Neural cell (in vitro differentiated cells): ENCODE measurements at regions not wholly inside any gene's neighbourhood (a gene's known extent, or its start where the extent isn't known, plus 50 kb on each side); places are given as distances from the start of the nearest gene placed in this dataset.

Experiments
- EP300 ChIP-seq: fragments of 450-650 bp; conservative IDR thresholded peaks from 2 replicates; pipeline ENCODE4 v1.6.1; 2014; ENCODE audit warnings: antibody characterized with exemption, mild to moderate bottlenecking, moderate library complexity; ENCODE audit not compliant: poor library complexity, severe bottlenecking
- EZH2 ChIP-seq: fragments of 200-600, 300-800 bp; shearing (Covaris generic), sonication (generic); IDR thresholded peaks from 2 replicates; pipeline ENCODE4 v1.6.1; 2014; ENCODE audit warnings: antibody characterized with exemption, low read length, borderline replicate concordance, mild to moderate bottlenecking; ENCODE audit not compliant: insufficient read depth, poor library complexity, severe bottlenecking
- MXI1 ChIP-seq: fragments of 450-650 bp; conservative IDR thresholded peaks from 2 replicates; pipeline ENCODE4 v1.6.1; 2014; ENCODE audit warnings: antibody characterized with exemption, mild to moderate bottlenecking; ENCODE audit not compliant: poor library complexity, severe bottlenecking
- POLR2AphosphoS5 ChIP-seq: IDR thresholded peaks from 2 replicates; pipeline ENCODE4 v1.6.1; 2012
- RAD21 ChIP-seq: fragments of 450-650 bp; conservative IDR thresholded peaks from 2 replicates; pipeline ENCODE4 v1.6.1; 2014; ENCODE audit warnings: antibody characterized with exemption, mild to moderate bottlenecking, moderate library complexity
- SMC3 ChIP-seq: fragments of 450-650 bp; conservative IDR thresholded peaks from 2 replicates; pipeline ENCODE4 v1.6.1; 2014; ENCODE audit warnings: antibody characterized with exemption, mild to moderate bottlenecking, moderate library complexity; ENCODE audit not compliant: poor library complexity
- TAF1 ChIP-seq: IDR thresholded peaks from 2 replicates; pipeline ENCODE4 v1.6.1; 2012; ENCODE audit warnings: low read depth
- TF ChIP-seq, protein P1 (sequence below): fragments of 450-650 bp; IDR thresholded peaks from 2 replicates; pipeline ENCODE4 v1.5.1; 2014; ENCODE audit warnings: antibody characterized with exemption, mild to moderate bottlenecking, moderate library complexity; ENCODE audit not compliant: poor library complexity, severe bottlenecking
- TF ChIP-seq, protein P2 (sequence below): IDR thresholded peaks from 2 replicates; pipeline ENCODE4 v1.6.1; 2012; ENCODE audit warnings: borderline replicate concordance

DNA sequence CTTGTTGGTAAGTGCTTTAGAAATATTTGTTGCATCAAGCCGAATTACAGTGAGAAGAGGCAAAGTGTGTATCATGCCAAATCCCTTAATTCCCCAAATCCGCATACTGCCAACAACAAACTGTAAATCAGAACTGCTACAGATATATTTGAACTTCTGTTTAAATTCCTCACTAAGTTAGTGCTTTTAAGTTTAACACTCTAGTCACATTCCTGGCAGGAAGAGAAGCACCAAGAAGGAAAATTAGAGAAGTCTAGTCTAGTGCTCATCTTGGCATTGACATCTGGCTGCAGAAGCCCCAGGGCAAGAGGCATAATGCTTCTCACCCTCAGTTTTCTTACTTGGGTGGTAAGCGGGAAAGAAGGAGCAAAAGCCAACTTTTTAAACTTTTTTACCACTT is 343.5 kb downstream of the GPR37 start:
- TF ChIP-seq, protein P1, sequence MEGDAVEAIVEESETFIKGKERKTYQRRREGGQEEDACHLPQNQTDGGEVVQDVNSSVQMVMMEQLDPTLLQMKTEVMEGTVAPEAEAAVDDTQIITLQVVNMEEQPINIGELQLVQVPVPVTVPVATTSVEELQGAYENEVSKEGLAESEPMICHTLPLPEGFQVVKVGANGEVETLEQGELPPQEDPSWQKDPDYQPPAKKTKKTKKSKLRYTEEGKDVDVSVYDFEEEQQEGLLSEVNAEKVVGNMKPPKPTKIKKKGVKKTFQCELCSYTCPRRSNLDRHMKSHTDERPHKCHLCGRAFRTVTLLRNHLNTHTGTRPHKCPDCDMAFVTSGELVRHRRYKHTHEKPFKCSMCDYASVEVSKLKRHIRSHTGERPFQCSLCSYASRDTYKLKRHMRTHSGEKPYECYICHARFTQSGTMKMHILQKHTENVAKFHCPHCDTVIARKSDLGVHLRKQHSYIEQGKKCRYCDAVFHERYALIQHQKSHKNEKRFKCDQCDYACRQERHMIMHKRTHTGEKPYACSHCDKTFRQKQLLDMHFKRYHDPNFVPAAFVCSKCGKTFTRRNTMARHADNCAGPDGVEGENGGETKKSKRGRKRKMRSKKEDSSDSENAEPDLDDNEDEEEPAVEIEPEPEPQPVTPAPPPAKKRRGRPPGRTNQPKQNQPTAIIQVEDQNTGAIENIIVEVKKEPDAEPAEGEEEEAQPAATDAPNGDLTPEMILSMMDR: no peak
- TF ChIP-seq POLR2AphosphoS5 (no peak), EZH2 (no peak), EP300 (no peak), MXI1 (no peak), RAD21 (no peak), SMC3 (no peak), TAF1 (no peak)
- TF ChIP-seq, protein P2, sequence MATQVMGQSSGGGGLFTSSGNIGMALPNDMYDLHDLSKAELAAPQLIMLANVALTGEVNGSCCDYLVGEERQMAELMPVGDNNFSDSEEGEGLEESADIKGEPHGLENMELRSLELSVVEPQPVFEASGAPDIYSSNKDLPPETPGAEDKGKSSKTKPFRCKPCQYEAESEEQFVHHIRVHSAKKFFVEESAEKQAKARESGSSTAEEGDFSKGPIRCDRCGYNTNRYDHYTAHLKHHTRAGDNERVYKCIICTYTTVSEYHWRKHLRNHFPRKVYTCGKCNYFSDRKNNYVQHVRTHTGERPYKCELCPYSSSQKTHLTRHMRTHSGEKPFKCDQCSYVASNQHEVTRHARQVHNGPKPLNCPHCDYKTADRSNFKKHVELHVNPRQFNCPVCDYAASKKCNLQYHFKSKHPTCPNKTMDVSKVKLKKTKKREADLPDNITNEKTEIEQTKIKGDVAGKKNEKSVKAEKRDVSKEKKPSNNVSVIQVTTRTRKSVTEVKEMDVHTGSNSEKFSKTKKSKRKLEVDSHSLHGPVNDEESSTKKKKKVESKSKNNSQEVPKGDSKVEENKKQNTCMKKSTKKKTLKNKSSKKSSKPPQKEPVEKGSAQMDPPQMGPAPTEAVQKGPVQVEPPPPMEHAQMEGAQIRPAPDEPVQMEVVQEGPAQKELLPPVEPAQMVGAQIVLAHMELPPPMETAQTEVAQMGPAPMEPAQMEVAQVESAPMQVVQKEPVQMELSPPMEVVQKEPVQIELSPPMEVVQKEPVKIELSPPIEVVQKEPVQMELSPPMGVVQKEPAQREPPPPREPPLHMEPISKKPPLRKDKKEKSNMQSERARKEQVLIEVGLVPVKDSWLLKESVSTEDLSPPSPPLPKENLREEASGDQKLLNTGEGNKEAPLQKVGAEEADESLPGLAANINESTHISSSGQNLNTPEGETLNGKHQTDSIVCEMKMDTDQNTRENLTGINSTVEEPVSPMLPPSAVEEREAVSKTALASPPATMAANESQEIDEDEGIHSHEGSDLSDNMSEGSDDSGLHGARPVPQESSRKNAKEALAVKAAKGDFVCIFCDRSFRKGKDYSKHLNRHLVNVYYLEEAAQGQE: no peak
